HG03045 (cell line): ENCODE measurements at regions not wholly inside any gene's neighbourhood (a gene's known extent, or its start where the extent isn't known, plus 50 kb on each side); places are given as distances from the start of the nearest gene placed in this dataset.
"Not testable (repeated sequence)": the region's sequence is repeated elsewhere in the genome, so short reads cannot be mapped to it uniquely, and the experiment has no call there.

Experiments
- ATAC-seq: cut with Tn5 transposase; IDR thresholded peaks from one replicate; pipeline ENCODE4 v1.9.1; 2021; ENCODE audit warnings: mild to moderate bottlenecking, moderate library complexity; ENCODE audit not compliant: unreplicated experiment

GRCh38 chr4:189703000-189703399 is 237.7 kb upstream of the FRG1 start:
- ATAC-seq, result not testable (repeated sequence)

GRCh38 chr4:189706821-189707220 is 233.9 kb upstream of the FRG1 start:
- ATAC-seq, result not testable (repeated sequence)

- ATAC-seq, result not testable (repeated sequence)
Measured at GRCh38 chr4:189707227-189707626, 233.4 kb upstream of the FRG1 start.

GRCh38 chr4:189711956-189712355 is 228.7 kb upstream of the FRG1 start:
- not testable (repeated sequence) for ATAC-seq

- ATAC-seq, result not testable (repeated sequence)
Measured at GRCh38 chr4:189721016-189721993, 219.4 kb upstream of the FRG1 start.

- not testable (repeated sequence) for ATAC-seq
Measured at GRCh38 chr4:189722324-189723003, 218.2 kb upstream of the FRG1 start.

GRCh38 chr4:189727982-189728638 is 212.6 kb upstream of the FRG1 start:
- ATAC-seq, result not testable (repeated sequence)

- not testable (repeated sequence) for ATAC-seq
Measured at GRCh38 chr4:189731989-189732388, 208.7 kb upstream of the FRG1 start.

- not testable (repeated sequence) for ATAC-seq
Measured at GRCh38 chr4:189733507-189733906, 207.2 kb upstream of the FRG1 start.

- not testable (repeated sequence) for ATAC-seq
Measured at GRCh38 chr4:189734648-189735267, 205.9 kb upstream of the FRG1 start.

- not testable (repeated sequence) for ATAC-seq
Measured at GRCh38 chr4:189736656-189737055, 204.0 kb upstream of the FRG1 start.

GRCh38 chr4:189740118-189740517 is 200.6 kb upstream of the FRG1 start:
- not testable (repeated sequence) for ATAC-seq

- ATAC-seq, result no peak
Measured at GRCh38 chr4:189740873-189741272, 199.8 kb upstream of the FRG1 start.

GRCh38 chr4:189753092-189753491 is 187.6 kb upstream of the FRG1 start:
- ATAC-seq, result not testable (repeated sequence)

GRCh38 chr4:189763583-189763982 is 177.1 kb upstream of the FRG1 start:
- no peak for ATAC-seq

GRCh38 chr4:189765301-189765700 is 175.4 kb upstream of the FRG1 start:
- ATAC-seq, result no peak

GRCh38 chr4:189765736-189766135 is 174.9 kb upstream of the FRG1 start:
- ATAC-seq, result no peak

GRCh38 chr4:189767941-189768340 is 172.7 kb upstream of the FRG1 start:
- ATAC-seq, result no peak

- no peak for ATAC-seq
Measured at GRCh38 chr4:189769131-189769530, 171.5 kb upstream of the FRG1 start.

GRCh38 chr4:189771696-189772361 is 168.8 kb upstream of the FRG1 start:
- no peak for ATAC-seq
